Kidney epithelial cell (primary cell): ENCODE measurements at regions not wholly inside any gene's neighbourhood (a gene's known extent, or its start where the extent isn't known, plus 50 kb on each side); places are given as distances from the start of the nearest gene placed in this dataset.

Experiments
- DNase-seq: peaks from one replicate; pipeline ENCODE4 v3.0.0-alpha.2; 2010; ENCODE audit warnings: low read depth
- H3K27me3 ChIP-seq: 2 replicates; pipeline ENCODE4 v1.6.0; 2011; ENCODE audit warnings: low read length; ENCODE audit not compliant: control insufficient read depth, insufficient read depth
- H3K36me3 ChIP-seq: 2 replicates; pipeline ENCODE4 v1.5.1; 2011; ENCODE audit warnings: low read length; ENCODE audit not compliant: control insufficient read depth, insufficient read depth
- H3K4me3 ChIP-seq: 2 replicates; pipeline ENCODE4 v1.5.1; 2011; ENCODE audit warnings: low read depth, mild to moderate bottlenecking, control low read depth, low read length
- CTCF ChIP-seq: IDR thresholded peaks from 2 replicates; pipeline ENCODE4 v1.5.1; 2011; ENCODE audit warnings: mild to moderate bottlenecking, moderate library complexity, low read length, control low read depth, inconsistent platforms; ENCODE audit not compliant: insufficient read depth, poor library complexity, severe bottlenecking

GRCh38 chr18:63046375-63046774 lies 273.2 kb downstream of the BCL2 start:
- H3K27me3 ChIP-seq = no peaks in the 10 kb centered on the region
- DNase-seq = no peak
- H3K36me3 ChIP-seq = no peaks in the 10 kb centered on the region
- no peak for TF ChIP-seq CTCF
- no peak overlapping the region for H3K4me3 ChIP-seq

GRCh38 chr18:63043516-63043915 lies 276.1 kb downstream of the BCL2 start:
- Histone ChIP-seq H3K36me3 (no peaks in the 10 kb centered on the region), H3K27me3 (no peaks in the 10 kb centered on the region), H3K4me3 (no peak overlapping the region)
- DNase-seq = no peak
- no peak for TF ChIP-seq CTCF

GRCh38 chr18:63042351-63042750 lies 277.2 kb downstream of the BCL2 start:
- H3K27me3 ChIP-seq = no peaks in the 10 kb centered on the region
- H3K36me3 ChIP-seq = no peaks in the 10 kb centered on the region
- no peak for DNase-seq
- no peak for TF ChIP-seq CTCF
- no peak overlapping the region for H3K4me3 ChIP-seq

- Histone ChIP-seq H3K4me3 (no peak overlapping the region), H3K36me3 (no peaks in the 10 kb centered on the region), H3K27me3 (no peaks in the 10 kb centered on the region)
- TF ChIP-seq CTCF = no peak
- DNase-seq = no peak
These were observed 278.7 kb downstream of the BCL2 start for GRCh38 chr18:63040788-63041410.

- Histone ChIP-seq H3K4me3 (no peak overlapping the region), H3K27me3 (no peaks in the 10 kb centered on the region), H3K36me3 (no peaks in the 10 kb centered on the region)
- no peak for TF ChIP-seq CTCF
- DNase-seq = no peak
These were observed 282.1 kb downstream of the BCL2 start for GRCh38 chr18:63037491-63037890.

GRCh38 chr18:63031375-63031774 lies 288.2 kb downstream of the BCL2 start:
- no peak for DNase-seq
- H3K4me3 ChIP-seq = no peak overlapping the region
- no peak for TF ChIP-seq CTCF

More at GRCh38 chr18:63031375-63031774, 288.2 kb downstream of the BCL2 start:
- H3K27me3 ChIP-seq = no peaks in the 10 kb centered on the region
- no peaks in the 10 kb centered on the region for H3K36me3 ChIP-seq
